HEK293T (cell line): ENCODE measurements at regions not wholly inside any gene's neighbourhood (a gene's known extent, or its start where the extent isn't known, plus 50 kb on each side); places are given as distances from the start of the nearest gene placed in this dataset.

ENCODE experiments used
- ELF4 ChIP-seq: fragments of 450-650 bp; IDR thresholded peaks from 2 replicates; pipeline ENCODE4 v1.6.1; 2017; ENCODE audit warnings: antibody characterized with exemption
- FOXM1 ChIP-seq: fragments of 450-650 bp; IDR thresholded peaks from 2 replicates; pipeline ENCODE4 v1.6.1; 2017; ENCODE audit warnings: mild to moderate bottlenecking, borderline replicate concordance
- L3MBTL2 ChIP-seq: fragments of 450-650 bp; conservative IDR thresholded peaks from 2 replicates; pipeline ENCODE4 v1.6.1; 2016; ENCODE audit warnings: mild to moderate bottlenecking
- SP1 ChIP-seq: fragments of 450-650 bp; IDR thresholded peaks from 2 replicates; pipeline ENCODE4 v1.6.1; 2017
- SUZ12 ChIP-seq: fragments of 450-650 bp; IDR thresholded peaks from 2 replicates; pipeline ENCODE4 v1.6.1; 2016; ENCODE audit warnings: mild to moderate bottlenecking

DNA sequence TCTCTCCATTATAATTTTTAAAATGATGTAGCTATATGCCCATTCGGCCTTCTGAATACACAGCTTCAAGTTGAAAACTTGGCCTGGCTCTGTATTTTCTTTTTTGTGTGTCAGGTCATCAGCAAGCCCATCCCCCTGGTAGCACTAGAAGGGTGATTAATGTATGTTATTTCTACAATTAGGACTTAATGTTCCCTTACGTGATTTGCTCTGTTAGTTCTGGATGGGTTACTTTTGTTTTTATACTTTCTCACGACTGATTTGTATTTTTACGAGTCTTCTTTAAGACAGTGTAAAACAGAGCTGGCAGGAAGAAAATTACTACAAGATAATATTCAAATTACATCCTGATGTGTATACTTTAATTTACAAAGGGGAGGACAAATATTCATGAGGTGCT is 88.4 kb upstream of the RGPD4 start:
- TF ChIP-seq SUZ12 (no peak), SP1 (no peak), L3MBTL2 (no peak), ELF4 (no peak), FOXM1 (no peak)
